ENCODE measurements at regions not wholly inside any gene's neighbourhood (a gene's known extent, or its start where the extent isn't known, plus 50 kb on each side); places are given as distances from the start of the nearest gene placed in this dataset.

DNA sequence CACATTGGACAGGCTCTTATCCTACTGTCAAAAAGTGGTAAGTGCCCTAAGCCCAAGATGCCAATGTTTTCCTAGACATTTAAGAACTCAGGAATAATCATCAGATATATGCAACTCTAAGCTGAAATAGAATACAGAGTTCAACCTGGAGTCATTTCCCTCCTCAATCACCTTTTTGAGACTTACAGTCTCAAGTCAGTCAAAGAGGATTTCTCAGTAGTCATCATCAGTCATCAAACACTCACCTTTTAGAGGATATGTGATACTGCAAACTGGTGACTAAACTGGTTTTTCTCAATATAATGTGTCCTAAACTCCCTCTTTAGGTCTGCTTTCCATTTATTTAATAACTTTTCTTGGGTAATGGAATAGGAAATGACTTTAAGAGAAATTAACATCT, 145.3 kb upstream of the ADAMTS5 start:
- Mint-ChIP-seq H3K27me3 (no peaks in the 10 kb centered on the region), H3K4me3 (no peak overlapping the region), H3K9me3 (peaks cover 0 to 5% of the 10 kb centered on the region in 2 donors), H3K4me1 (no peaks in the 10 kb centered on the region), H3K27ac (no peak overlapping the region)
- DNase-seq: no peak
- ATAC-seq: no peak

DNA sequence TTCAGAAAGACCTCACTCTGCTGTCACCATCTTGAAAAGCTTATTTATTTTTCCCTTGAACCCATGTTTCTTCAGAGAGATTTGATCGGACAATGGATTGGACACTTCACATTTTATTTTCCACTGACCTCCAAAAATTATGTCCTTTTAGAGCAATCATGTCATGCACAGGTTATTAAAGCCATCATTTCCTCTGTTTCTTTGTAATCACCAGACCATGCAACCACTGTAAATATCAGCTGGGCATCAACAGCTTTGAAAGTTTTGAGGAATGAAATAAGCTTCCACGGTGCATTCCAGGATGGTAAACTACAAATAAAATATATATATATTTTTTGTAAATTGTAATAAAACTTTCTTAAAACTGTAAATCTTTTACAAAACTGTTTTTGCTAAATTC, 144.1 kb upstream of the ADAMTS5 start:
- H3K27me3 Mint-ChIP-seq: no peaks in the 10 kb centered on the region
- H3K4me3 Mint-ChIP-seq: no peak overlapping the region
- no peak for DNase-seq
- ATAC-seq: no peak
- H3K4me1 Mint-ChIP-seq: no peaks in the 10 kb centered on the region
- H3K27ac Mint-ChIP-seq: no peak overlapping the region
- H3K9me3 Mint-ChIP-seq: no peaks in the 10 kb centered on the region

- Mint-ChIP-seq H3K4me3 (no peak overlapping the region), H3K9me3 (peaks cover 0 to 4% of the 10 kb centered on the region in 2 donors)
- no peak for ATAC-seq
These were observed 141.8 kb upstream of the ADAMTS5 start for GRCh38 chr21:27108701-27109100.

DNA sequence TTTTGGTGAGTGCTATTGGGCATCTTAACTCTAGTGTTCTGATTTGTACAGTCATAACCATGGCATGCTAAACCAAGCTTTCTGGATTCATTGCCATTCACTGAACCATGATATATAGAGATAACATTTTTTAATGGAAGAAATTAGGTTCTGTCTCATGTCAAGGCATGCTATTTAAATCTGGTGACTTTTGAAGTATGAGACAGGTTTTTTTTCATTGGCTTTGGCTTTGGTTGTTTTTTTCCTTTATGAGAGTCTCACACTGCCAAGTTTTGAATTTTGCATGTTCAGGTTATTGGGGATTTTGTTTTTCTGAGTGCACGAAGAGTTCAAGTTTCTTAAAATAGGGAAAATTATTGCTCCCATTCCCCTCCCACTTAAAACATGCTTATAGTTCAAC, 141.3 kb upstream of the ADAMTS5 start:
- Mint-ChIP-seq H3K4me1 (no peaks in the 10 kb centered on the region), H3K27ac (no peak overlapping the region), H3K27me3 (no peaks in the 10 kb centered on the region), H3K4me3 (no peak overlapping the region), H3K9me3 (peaks cover 0 to 4% of the 10 kb centered on the region in 2 donors)
- DNase-seq (no peak), ATAC-seq (no peak)

More at GRCh38 chr21:27108701-27109100, 141.8 kb upstream of the ADAMTS5 start:
- Mint-ChIP-seq H3K4me1 (no peaks in the 10 kb centered on the region), H3K27ac (no peak overlapping the region), H3K27me3 (no peaks in the 10 kb centered on the region)
- no peak for DNase-seq

DNA sequence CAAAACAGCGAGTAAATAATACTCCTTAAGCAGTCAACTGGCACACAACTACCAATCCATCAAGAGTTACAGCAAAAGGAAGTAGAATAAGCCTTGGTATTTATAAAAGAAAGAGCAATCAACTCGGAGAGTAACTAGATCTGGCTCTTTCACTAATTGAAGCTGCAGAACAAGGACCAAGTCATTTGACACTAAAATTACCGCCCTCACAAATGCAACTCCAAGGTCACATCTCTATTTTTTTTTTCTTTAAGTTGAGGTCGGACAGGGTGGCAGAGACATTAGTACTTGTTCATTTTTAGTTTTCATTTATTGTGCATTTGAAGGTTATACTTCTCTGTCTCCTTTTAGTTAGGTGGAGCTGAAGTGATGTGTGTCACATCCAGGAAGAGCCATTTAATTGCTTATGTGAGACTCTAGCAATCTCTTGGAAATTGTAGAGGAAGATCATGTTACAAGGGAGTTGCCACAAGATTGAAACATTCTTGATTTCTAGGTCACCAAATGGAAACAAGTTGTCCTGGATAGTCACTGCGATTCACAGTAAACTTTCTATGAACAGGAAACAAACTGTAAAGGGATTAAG, 138.1 kb upstream of the ADAMTS5 start:
- peaks cover 0 to 4% of the 10 kb centered on the region in 2 donors for H3K9me3 Mint-ChIP-seq
- H3K27me3 Mint-ChIP-seq: no peaks in the 10 kb centered on the region
- no peak overlapping the region for H3K27ac Mint-ChIP-seq
- no peak for DNase-seq
- no peak for ATAC-seq
- H3K4me3 Mint-ChIP-seq: no peak overlapping the region
- H3K4me1 Mint-ChIP-seq: no peaks in the 10 kb centered on the region

- DNase-seq: no peak
- ATAC-seq: no peak
- H3K9me3 Mint-ChIP-seq: peaks cover 0 to 6% of the 10 kb centered on the region in 2 donors
- H3K27ac Mint-ChIP-seq: no peak overlapping the region
- no peak overlapping the region for H3K4me3 Mint-ChIP-seq
- H3K27me3 Mint-ChIP-seq: no peaks in the 10 kb centered on the region
- no peaks in the 10 kb centered on the region for H3K4me1 Mint-ChIP-seq
These were observed 136.9 kb upstream of the ADAMTS5 start for GRCh38 chr21:27103768-27104167.

DNA sequence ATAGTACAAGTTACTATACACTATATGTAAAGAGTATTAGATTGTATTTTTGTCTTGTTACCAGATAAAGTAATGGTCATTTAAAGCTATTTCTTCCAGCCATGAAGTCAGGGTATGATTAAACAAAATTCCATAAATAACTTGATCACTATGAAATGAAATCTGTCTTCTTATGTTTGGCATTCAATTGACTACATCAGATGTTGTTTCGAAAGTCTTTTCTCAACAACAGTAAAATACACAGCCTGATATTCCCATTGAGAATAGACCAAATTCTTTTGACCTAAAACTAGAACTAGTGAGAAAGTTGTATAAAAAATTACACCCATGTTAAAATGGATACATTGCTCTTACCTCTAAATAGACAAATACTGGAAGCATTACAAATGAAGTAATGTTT, 134.6 kb upstream of the ADAMTS5 start:
- Mint-ChIP-seq H3K9me3 (peaks cover 0 to 10% of the 10 kb centered on the region in 2 donors), H3K27me3 (no peaks in the 10 kb centered on the region), H3K4me3 (no peak overlapping the region), H3K4me1 (no peaks in the 10 kb centered on the region), H3K27ac (no peak overlapping the region)
- ATAC-seq (no peak), DNase-seq (no peak)

DNA sequence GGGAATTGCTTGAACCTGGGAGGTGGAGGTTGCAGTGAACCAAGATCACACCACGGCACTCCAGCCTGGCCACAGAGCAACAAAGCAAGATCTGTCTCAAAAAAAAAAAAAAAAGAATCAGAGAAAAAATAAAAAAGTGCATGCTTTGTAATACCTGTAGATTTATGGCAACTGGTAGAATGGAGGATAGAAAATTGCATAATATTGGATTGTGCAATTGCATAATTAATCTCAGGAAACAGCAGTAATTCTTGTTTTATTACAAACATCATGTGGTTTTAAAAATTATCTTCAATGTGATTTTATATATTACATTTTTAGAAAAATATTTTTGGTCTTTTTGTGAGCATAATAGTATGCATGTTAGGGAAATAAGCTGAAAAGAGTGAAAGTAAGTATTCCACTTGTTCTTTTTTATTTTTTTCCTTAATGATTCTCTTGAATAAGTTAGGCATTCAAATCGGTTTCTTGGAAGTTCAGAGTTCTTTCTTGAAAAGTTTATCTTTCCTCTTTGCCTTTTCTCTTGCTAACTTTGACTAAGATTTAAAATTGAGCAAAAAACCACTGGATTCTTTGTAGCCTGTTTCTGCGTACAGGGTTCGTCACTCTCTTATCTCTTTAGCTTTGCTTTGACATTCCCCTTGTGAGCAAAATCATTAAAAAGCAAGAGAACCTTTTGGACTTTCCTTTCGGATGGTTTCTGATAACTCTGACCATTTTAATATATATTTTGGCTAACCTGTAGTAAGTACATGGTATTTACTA, 127.5 kb upstream of the ADAMTS5 start:
- H3K27me3 Mint-ChIP-seq: no peaks in the 10 kb centered on the region
- DNase-seq (no peak), ATAC-seq (no peak)
- H3K27ac Mint-ChIP-seq: no peak overlapping the region
- no peaks in the 10 kb centered on the region for H3K4me1 Mint-ChIP-seq
- no peak overlapping the region for H3K4me3 Mint-ChIP-seq
- H3K9me3 Mint-ChIP-seq: peaks cover 0 to 5% of the 10 kb centered on the region in 2 donors

DNA sequence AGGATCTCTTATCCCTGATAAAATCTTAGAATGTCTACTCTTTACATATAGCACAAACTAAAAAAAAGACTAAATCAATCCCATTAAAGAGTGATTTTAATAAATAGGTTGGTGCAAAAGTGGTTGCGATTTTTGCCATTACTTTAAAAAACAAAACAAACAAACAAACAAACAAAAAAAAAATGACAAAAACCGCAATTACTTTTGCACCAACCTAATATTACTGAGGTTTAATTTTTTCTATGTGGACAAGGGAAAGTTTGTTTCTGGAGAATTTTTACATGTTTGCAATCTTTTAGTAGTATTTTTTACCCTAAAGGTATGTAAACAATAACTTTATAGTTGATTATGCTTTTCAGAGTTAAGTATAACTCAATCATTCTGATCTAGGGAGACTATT, 119.7 kb upstream of the ADAMTS5 start:
- H3K9me3 Mint-ChIP-seq: peaks cover 0 to 7% of the 10 kb centered on the region in 2 donors

DNA sequence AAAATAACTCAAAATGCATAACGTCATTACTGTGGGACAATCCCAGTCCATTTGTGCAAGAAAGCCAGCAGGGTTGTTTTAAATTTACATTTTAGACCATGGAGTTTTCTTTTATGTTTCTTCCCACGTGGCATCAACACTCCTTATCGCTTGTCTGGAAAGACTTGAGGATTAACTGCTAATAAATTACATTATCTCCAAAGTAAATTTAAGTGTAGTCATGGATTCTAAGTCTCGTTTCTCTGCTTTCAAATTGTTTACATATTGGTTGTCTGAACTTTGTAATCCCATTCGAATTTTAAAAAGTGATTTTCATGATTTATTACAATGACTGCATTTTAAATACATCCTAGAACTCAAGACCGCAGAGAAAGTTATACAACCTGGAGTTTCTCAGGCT, 119.3 kb upstream of the ADAMTS5 start:
- H3K27ac Mint-ChIP-seq: no peak overlapping the region
- no peaks in the 10 kb centered on the region for H3K4me1 Mint-ChIP-seq
- DNase-seq (no peak), ATAC-seq (no peak)
- no peaks in the 10 kb centered on the region for H3K27me3 Mint-ChIP-seq
- peaks cover 0 to 7% of the 10 kb centered on the region in 2 donors for H3K9me3 Mint-ChIP-seq
- H3K4me3 Mint-ChIP-seq: no peak overlapping the region

More for the DNA sequence above, 119.7 kb upstream of the ADAMTS5 start:
- no peak overlapping the region for H3K27ac Mint-ChIP-seq
- DNase-seq (no peak), ATAC-seq (no peak)
- no peaks in the 10 kb centered on the region for H3K4me1 Mint-ChIP-seq
- H3K4me3 Mint-ChIP-seq: no peak overlapping the region
- no peaks in the 10 kb centered on the region for H3K27me3 Mint-ChIP-seq

DNA sequence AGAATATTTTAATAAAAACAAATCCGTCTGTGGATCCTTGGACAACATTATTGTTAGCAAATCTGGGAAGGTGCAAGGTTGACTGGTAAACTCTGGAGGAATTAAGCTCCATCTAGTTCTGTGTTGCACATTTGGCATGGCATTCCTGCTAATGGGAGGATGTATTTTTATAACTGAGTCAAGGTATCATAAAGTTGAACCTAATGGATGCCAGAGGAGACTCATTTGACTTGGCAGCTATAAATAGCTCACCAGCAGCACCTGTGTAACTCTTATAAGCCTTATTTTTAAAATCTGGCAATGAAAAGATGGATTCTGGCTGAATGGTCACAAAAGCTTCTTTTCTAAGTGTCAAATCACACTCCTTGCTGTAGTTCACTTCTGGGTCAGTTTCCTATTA, 118.5 kb upstream of the ADAMTS5 start:
- Mint-ChIP-seq H3K9me3 (peaks cover 0 to 15% of the 10 kb centered on the region in 2 donors), H3K4me3 (no peak overlapping the region), H3K4me1 (no peaks in the 10 kb centered on the region), H3K27ac (no peak overlapping the region), H3K27me3 (no peaks in the 10 kb centered on the region)
- ATAC-seq (no peak), DNase-seq (no peak)

DNA sequence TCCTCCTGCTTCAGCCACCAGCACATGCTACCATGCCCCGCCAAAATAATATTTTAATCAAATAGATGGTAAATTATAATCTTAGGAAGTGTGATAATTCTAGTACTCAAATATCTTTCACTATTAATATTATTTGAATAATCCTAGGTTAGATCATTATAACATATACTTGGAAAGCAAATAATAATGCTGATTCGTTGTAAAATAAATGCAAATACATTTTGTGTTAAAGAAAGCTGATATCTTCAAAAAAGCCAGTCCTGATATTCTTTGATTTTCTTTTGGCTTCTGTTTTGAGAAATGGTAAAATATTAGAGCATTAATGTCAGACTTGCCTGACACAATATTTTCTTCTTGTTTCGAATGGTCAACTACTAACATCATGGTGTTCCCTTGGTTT, 116.3 kb upstream of the ADAMTS5 start:
- Mint-ChIP-seq H3K27me3 (no peaks in the 10 kb centered on the region), H3K4me1 (no peaks in the 10 kb centered on the region), H3K4me3 (no peak overlapping the region), H3K27ac (no peak overlapping the region), H3K9me3 (peaks cover 0 to 9% of the 10 kb centered on the region in 2 donors)
- ATAC-seq (no peak), DNase-seq (no peak)

DNA sequence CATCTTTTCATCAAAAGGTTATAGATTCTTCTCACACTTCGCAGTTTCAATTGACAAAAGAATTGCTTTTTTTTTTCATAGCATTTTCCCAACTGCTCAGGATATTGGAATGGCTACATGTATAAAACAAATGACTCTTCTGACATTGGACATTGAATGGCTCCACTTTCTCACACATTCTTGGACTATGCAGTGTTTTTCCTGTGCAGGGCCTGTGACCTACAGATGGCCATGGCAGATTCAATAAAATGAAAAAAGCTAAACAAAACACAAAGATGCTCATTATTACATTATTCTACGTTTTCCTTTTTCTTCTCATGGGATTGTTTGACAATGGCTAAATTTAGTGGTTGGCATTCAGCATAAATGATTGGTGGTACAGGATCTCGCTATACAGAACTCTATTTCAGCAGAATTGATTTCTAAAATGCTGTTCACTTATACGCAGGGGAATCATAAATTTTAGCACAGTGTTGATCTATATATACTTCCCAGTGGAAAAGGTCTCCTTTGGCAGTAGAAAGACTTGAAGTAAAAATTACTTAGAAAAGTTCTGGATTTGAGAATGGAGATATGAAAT, 115.6 kb upstream of the ADAMTS5 start:
- ATAC-seq: no peak

DNA sequence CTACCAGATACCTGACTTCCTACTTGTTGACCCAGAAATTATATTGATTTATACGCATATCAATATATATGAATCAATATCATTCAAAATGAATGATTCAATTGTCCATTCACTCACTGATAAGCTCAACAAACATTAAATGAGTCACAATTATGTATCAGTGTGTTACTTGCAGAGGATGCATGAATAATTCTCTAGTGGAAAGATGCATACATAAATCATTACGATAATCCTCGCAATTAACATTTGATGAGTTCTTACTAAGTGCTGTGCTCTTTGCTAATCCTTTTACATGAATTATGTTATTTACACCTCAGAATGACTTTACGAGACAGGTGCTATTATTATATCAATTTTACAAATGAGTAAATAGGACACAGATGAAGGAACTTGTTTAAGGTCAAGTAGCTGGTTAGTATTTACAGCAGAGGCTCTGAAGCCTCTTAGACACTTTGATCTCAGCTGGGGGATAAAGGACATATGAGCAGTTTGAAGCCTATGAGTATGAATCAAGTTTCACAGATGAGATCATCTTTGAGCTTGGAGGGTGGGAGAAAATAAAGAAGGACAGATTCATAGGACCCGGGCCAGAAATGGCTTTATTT, 112.8 kb upstream of the ADAMTS5 start:
- ATAC-seq: no peak
- Mint-ChIP-seq H3K4me1 (no peaks in the 10 kb centered on the region), H3K4me3 (no peak overlapping the region), H3K27ac (no peak overlapping the region), H3K9me3 (peaks cover 0 to 9% of the 10 kb centered on the region in 2 donors), H3K27me3 (no peaks in the 10 kb centered on the region)
- no peak for DNase-seq

More for the DNA sequence above, 115.6 kb upstream of the ADAMTS5 start:
- H3K27ac Mint-ChIP-seq: no peak overlapping the region
- H3K9me3 Mint-ChIP-seq: peaks cover 0 to 9% of the 10 kb centered on the region in 2 donors
- DNase-seq: no peak
- H3K27me3 Mint-ChIP-seq: no peaks in the 10 kb centered on the region
- no peaks in the 10 kb centered on the region for H3K4me1 Mint-ChIP-seq
- no peak overlapping the region for H3K4me3 Mint-ChIP-seq

DNA sequence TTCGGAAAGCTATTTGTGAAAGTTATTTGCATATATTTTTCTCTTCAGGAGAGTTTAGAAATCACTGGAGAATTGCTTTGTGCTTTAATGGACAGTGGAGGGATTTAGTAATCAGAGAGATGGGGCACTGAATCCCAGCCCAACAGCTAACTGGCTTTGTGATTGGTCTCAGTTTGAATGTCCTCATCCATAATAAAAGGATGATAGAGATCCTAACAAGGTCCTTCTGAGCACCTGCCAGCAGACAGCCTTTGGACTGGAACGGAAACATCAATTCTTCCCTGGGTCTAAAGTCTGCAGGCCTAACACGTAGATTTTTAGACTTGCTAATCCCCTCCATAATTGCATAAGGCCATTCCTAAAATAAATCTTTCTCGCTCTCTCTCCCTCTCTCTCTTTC, 112.0 kb upstream of the ADAMTS5 start:
- Mint-ChIP-seq H3K27ac (no peak overlapping the region), H3K27me3 (no peaks in the 10 kb centered on the region), H3K4me3 (no peak overlapping the region), H3K9me3 (peaks cover 0 to 9% of the 10 kb centered on the region in 2 donors), H3K4me1 (no peaks in the 10 kb centered on the region)
- DNase-seq (no peak), ATAC-seq (no peak)

- Mint-ChIP-seq H3K9me3 (peaks cover 0 to 9% of the 10 kb centered on the region in 2 donors), H3K27ac (no peak overlapping the region), H3K4me1 (no peaks in the 10 kb centered on the region), H3K4me3 (no peak overlapping the region), H3K27me3 (no peaks in the 10 kb centered on the region)
- no peak for DNase-seq
- ATAC-seq: no peak
These were observed 110.6 kb upstream of the ADAMTS5 start for GRCh38 chr21:27077501-27077900.
